ENCODE measurements at regions not wholly inside any gene's neighbourhood (a gene's known extent, or its start where the extent isn't known, plus 50 kb on each side); places are given as distances from the start of the nearest gene placed in this dataset.

GRCh38 chr17:15171167-15172047 lies 93.7 kb downstream of the PMP22 start:
- ChIA-PET CTCF (ENCODE audit: partially characterized antibody) (interaction anchor here (0.6 to 2.5 kb wide), 29 partner anchors 8 to 1187 kb away, joined by 3 to 13 read pairs (median 4); no protein-coding TSS in a partner anchor), POLR2A (ENCODE audit: partially characterized antibody) (interaction anchor here (0.8 to 1.5 kb wide), 2 partner anchors 8 kb away, joined by 3 to 12 read pairs; no protein-coding TSS in a partner anchor)
- H2BK5ac ChIP-seq (ENCODE audit: low read depth, low read length), result no peak overlapping the region
- H3K36me3 ChIP-seq (ENCODE audit: control insufficient read depth in 2 of 4, insufficient read depth in 4 of 4, low read length in 3 of 4), result no peaks in the 10 kb centered on the region
- H3K9me3 ChIP-seq (ENCODE audit: insufficient read depth in 2 of 2, low read depth in 1 of 2, low read length in 1 of 2), result no peaks in the 10 kb centered on the region; a peak in 1 of 4 replicates
- H3K79me1 ChIP-seq (ENCODE audit: low read depth, low read length), result no peaks in the 10 kb centered on the region
- H3K56ac ChIP-seq (replicated peaks; ENCODE audit: insufficient read length, low read depth, low read length), result no peak overlapping the region
- H3K4ac ChIP-seq (replicated peaks; ENCODE audit: insufficient read length, low read depth, low read length), result no peak overlapping the region
- no peaks in the 10 kb centered on the region for H3K23me2 ChIP-seq (ENCODE audit: low read depth, low read length)
- no peak overlapping the region for H3K23ac ChIP-seq (ENCODE audit: insufficient read length)
- WGBS, 2 experiments (ENCODE audit: extremely low coverage in 1 of 2, insufficient coverage in 1 of 2, insufficient read length in 1 of 2, insufficient replicate concordance in 2 of 2, low coverage in 1 of 2, low lambda C conversion rate in 2 of 2, missing lambda C conversion rate in 1 of 2), result 38% methylated on average over 9 of the region's 9 CpGs; no CpG with 5 or more reads in 1 of the 2 experiments
- peak overlapping the region; percentile 97; the same call in 1 of the 2 replicates for H2AFZ ChIP-seq (ENCODE audit: low read length)
- H3K4me2 ChIP-seq (ENCODE audit: insufficient read depth in 1 of 2, low read depth in 2 of 2, low read length in 2 of 2), result no peak overlapping the region
- FAIRE-seq, result peak; percentile 97
- no peak overlapping the region for H4K5ac ChIP-seq (ENCODE audit: insufficient read length, low read depth, low read length)
- H2BK120ac ChIP-seq (replicated peaks; ENCODE audit: low read depth, low read length), result no peak overlapping the region
- H3K4me1 ChIP-seq (replicated peaks in 1 of 4; ENCODE audit: control insufficient read depth in 3 of 4, insufficient read depth in 4 of 4, low read length in 3 of 4), result 0 out of 7 replicates have a peak, but pooled peaks cover 0 to 3% (median 0%) of the 10 kb centered on the region in 4 experiments
- H4K91ac ChIP-seq (replicated peaks; ENCODE audit: insufficient read length, low read length), result no peak overlapping the region
- no peak overlapping the region for H2BK12ac ChIP-seq (ENCODE audit: low read depth, low read length)
- no peak overlapping the region for H3K4me3 ChIP-seq (ENCODE audit: extremely low read depth in 1 of 4, insufficient read depth in 2 of 4, low read depth in 3 of 4, low read length in 4 of 4)
- H3K18ac ChIP-seq (ENCODE audit: extremely low read depth, low read length), result no peak overlapping the region
- no peak overlapping the region for H2BK20ac ChIP-seq (ENCODE audit: low read length)
- no peaks in the 10 kb centered on the region for H3K27me3 ChIP-seq (replicated peaks in 1 of 4; ENCODE audit: control insufficient read depth in 3 of 4, extremely low read depth in 1 of 4, insufficient read depth in 3 of 4, low read length in 3 of 4)
- no peak overlapping the region for H3K27ac ChIP-seq (ENCODE audit: low read depth, low read length)
- H2BK15ac ChIP-seq (ENCODE audit: low read length), result no peak overlapping the region
- no peak overlapping the region for H4K8ac ChIP-seq (ENCODE audit: extremely low read depth, insufficient read depth, low read length)
- DNase-seq (ENCODE audit: low read depth in 1 of 2, low spot score in 2 of 2), result peak; percentile 44 to 83
- H3K9ac ChIP-seq (replicated peaks in 1 of 4; ENCODE audit: extremely low read depth in 1 of 4, low read depth in 3 of 4, low read length in 3 of 4), result no peak overlapping the region
- H4K20me1 ChIP-seq (replicated peaks in 1 of 2; ENCODE audit: control insufficient read depth in 1 of 2, insufficient read depth in 2 of 2, low read length in 2 of 2), result no peaks in the 10 kb centered on the region
- no peak overlapping the region for H3K14ac ChIP-seq (ENCODE audit: insufficient read length)
- H3K79me2 ChIP-seq (ENCODE audit: control insufficient read depth in 1 of 2, insufficient read depth in 2 of 2, low read length in 2 of 2), result no peaks in the 10 kb centered on the region
- H2AK5ac ChIP-seq (ENCODE audit: low read depth, low read length), result no peak overlapping the region
- TF ChIP-seq SUZ12 (IDR thresholded peaks at IDR 0.05; ENCODE audit: low read length) (no peak), EGR1 (IDR thresholded peaks at IDR 0.05; ENCODE audit: borderline replicate concordance, low read depth, low read length) (no peak), RAD21 (IDR thresholded peaks at IDR 0.05 in 1 of 2, conservative IDR thresholded peaks at IDR 0.05 in 1 of 2; ENCODE audit: low read depth in 2 of 2, low read length in 2 of 2) (peak; percentile 88 to 90), ATF3 (IDR thresholded peaks at IDR 0.05; ENCODE audit: insufficient read depth, low read depth, low read length) (no peak), HDAC6 (IDR thresholded peaks at IDR 0.05; ENCODE audit: low read depth, low read length) (no peak), GABPA (IDR thresholded peaks at IDR 0.05; ENCODE audit: borderline replicate concordance, insufficient read depth, low read length) (no peak), GTF2F1 (IDR thresholded peaks at IDR 0.05; ENCODE audit: borderline replicate concordance, low read depth, low read length) (no peak), E2F6 (IDR thresholded peaks at IDR 0.05) (0 out of 2 replicates have a peak, but pooled peaks have one; percentile 25), BACH1 (IDR thresholded peaks at IDR 0.05; ENCODE audit: low read length) (no peak)
- TF ChIP-seq, protein P1, sequence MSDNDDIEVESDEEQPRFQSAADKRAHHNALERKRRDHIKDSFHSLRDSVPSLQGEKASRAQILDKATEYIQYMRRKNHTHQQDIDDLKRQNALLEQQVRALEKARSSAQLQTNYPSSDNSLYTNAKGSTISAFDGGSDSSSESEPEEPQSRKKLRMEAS (IDR thresholded peaks at IDR 0.05), result peak; percentile 55

Measured in H1 (cell line).